ENCODE measurements at regions not wholly inside any gene's neighbourhood (a gene's known extent, or its start where the extent isn't known, plus 50 kb on each side); places are given as distances from the start of the nearest gene placed in this dataset.

DNA sequence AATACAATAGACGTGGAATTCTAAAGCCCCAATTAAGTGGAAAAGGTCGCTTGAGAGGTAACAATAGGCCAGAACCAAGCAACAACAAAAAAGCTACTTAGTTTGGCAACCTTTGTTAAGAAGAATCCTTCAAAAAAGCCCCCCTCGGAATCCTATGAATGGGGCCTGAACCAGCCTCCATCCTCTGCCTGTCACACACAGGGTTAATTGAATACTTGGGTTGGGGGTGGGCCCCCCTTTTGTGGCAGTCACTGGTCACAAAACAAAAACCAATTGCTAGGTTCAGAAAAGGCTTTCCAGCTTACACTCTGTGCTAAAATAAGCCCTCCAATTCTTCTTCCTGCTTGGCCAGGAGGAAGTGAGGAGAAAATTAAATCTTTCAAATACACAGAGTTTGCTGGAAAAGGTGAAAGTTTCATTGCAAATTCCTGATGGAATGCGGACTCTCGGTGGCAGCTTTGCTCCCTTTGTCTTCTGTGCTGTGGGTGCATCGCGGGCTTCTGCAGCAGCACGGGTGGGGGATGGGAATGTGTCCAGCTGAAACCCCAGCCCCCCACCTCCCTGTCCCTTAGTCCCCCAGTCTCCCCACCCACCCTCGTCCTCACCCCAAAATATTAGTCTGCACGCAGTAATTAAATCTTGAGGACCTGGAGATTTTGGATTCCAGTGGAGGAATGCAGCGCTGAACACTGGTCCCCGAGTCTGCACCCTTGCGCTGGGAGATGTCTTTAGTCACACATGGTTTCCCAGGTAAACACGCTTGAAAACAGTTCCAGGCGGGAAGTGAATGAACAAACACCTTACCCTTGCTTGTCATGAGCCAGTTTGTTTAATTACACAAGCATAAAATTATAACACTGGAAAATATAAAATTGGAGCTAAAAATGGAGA lies 254.3 kb downstream of the SOX11 start:
- no peak overlapping the region for H3K4me3 ChIP-seq
- no peak overlapping the region for H3K27ac ChIP-seq
- no peaks in the 10 kb centered on the region for H3K9me3 ChIP-seq
- intact Hi-C loops (cut with DNase I): no loop called here
- TF ChIP-seq, protein P1, sequence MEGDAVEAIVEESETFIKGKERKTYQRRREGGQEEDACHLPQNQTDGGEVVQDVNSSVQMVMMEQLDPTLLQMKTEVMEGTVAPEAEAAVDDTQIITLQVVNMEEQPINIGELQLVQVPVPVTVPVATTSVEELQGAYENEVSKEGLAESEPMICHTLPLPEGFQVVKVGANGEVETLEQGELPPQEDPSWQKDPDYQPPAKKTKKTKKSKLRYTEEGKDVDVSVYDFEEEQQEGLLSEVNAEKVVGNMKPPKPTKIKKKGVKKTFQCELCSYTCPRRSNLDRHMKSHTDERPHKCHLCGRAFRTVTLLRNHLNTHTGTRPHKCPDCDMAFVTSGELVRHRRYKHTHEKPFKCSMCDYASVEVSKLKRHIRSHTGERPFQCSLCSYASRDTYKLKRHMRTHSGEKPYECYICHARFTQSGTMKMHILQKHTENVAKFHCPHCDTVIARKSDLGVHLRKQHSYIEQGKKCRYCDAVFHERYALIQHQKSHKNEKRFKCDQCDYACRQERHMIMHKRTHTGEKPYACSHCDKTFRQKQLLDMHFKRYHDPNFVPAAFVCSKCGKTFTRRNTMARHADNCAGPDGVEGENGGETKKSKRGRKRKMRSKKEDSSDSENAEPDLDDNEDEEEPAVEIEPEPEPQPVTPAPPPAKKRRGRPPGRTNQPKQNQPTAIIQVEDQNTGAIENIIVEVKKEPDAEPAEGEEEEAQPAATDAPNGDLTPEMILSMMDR (IDR thresholded peaks at IDR 0.05): no peak
- H3K27me3 ChIP-seq: no peaks in the 10 kb centered on the region
- DNase-seq (ENCODE audit: low spot score in 2 of 2): no peak
- H3K36me3 ChIP-seq: no peaks in the 10 kb centered on the region
- H3K4me1 ChIP-seq: no peaks in the 10 kb centered on the region

DNA sequence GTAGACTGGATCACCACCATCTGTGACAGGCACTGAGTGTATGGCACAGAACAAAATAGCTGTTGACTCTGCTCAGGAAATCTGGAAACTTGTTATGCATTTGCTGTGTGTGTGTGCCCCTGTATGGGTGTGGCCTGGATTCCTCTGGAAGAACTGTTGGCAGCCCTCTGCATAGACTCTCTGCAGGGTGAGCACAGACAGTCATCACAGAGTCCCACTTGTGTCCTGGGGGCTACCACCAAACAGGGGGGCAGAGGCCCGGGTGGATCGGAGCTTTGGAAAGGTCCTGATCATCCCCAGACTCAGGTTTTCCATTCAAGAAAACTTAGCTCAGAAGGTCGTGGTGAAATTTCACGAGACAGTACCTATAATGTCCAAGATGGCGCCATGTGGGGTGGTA lies 258.6 kb downstream of the SOX11 start:
- TF ChIP-seq, protein P1 (IDR thresholded peaks at IDR 0.05): no peak
- Histone ChIP-seq H3K36me3 (no peaks in the 10 kb centered on the region), H3K4me1 (no peaks in the 10 kb centered on the region), H3K27ac (no peak overlapping the region), H3K9me3 (no peaks in the 10 kb centered on the region), H3K4me3 (no peak overlapping the region), H3K27me3 (no peaks in the 10 kb centered on the region)
- intact Hi-C loops (cut with DNase I): no loop called here
- DNase-seq (ENCODE audit: low spot score in 2 of 2): no peak

DNA sequence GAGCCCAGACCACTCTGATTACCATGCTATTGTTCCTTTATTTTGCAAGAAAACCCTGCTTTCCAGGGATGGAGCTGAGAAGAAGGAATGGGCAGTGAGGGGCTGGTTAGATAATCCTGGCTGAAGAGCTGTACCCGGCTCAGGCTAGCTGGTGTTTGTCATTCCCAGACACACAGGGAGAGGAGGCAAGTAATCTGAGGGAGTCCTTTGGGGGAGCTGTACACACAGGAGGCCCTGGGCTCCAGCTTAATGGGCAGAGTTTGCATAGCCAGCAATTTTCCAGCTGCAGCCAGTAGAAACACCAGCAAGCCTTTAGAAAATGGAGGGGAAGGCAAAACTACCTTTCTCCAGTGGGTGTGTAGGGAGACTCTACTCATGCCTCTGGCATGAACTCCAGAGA lies 259.3 kb downstream of the SOX11 start:
- TF ChIP-seq, protein P1 (IDR thresholded peaks at IDR 0.05): no peak
- H3K36me3 ChIP-seq: no peaks in the 10 kb centered on the region
- H3K27me3 ChIP-seq: no peaks in the 10 kb centered on the region
- H3K9me3 ChIP-seq: no peaks in the 10 kb centered on the region
- H3K27ac ChIP-seq: no peak overlapping the region
- no peak overlapping the region for H3K4me3 ChIP-seq
- no peaks in the 10 kb centered on the region for H3K4me1 ChIP-seq
- DNase-seq (ENCODE audit: low spot score in 2 of 2): no peak
- intact Hi-C loops (cut with DNase I): no loop called here

DNA sequence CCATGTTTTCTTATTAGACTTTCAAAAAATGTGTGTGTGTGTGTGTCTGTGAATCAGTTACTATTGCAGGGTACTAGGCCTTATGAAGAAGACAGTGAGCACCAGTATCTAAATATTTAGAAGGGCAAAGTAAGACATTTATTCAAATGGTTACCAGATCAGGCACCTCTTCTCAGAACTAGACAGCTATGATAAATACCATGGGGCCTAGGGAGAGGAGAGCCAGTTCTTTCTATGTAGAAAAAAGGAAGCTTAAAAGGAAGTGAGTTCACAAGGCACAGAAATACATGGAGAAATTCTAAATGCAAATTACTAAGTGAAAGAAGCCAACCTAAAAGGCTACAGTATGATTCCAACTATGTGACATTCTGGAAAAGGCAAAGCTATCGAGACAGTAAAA lies 261.3 kb downstream of the SOX11 start:
- H3K27ac ChIP-seq: no peak overlapping the region
- no peak for DNase-seq (ENCODE audit: low spot score in 2 of 2)
- no peak overlapping the region for H3K4me3 ChIP-seq
- no peaks in the 10 kb centered on the region for H3K4me1 ChIP-seq
- no peaks in the 10 kb centered on the region for H3K27me3 ChIP-seq
- TF ChIP-seq, protein P1 (IDR thresholded peaks at IDR 0.05): no peak
- H3K36me3 ChIP-seq: no peaks in the 10 kb centered on the region
- no peaks in the 10 kb centered on the region for H3K9me3 ChIP-seq
- intact Hi-C loops (cut with DNase I): no loop called here

DNA sequence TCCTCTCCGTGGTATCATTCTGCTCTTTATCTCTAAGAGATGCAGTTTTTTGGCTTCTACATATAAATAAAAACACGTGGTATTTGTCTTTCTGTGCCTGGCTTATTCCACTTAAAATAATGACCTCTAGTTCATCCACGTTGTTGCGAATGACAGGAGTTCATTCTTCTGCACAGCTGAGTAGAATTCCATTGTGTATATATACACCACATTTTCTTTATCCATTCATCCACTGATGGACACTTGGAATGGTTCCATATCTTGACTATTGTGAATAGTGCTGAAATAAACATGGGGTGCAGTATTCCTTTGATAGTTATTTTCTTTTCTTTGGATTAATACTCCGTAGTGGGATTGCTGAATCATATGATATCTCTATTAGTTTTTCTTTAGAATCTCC lies 262.3 kb downstream of the SOX11 start:
- TF ChIP-seq, protein P1 (IDR thresholded peaks at IDR 0.05): no peak
- H3K4me1 ChIP-seq: no peaks in the 10 kb centered on the region
- no peaks in the 10 kb centered on the region for H3K9me3 ChIP-seq
- H3K4me3 ChIP-seq: no peak overlapping the region
- no peaks in the 10 kb centered on the region for H3K36me3 ChIP-seq
- DNase-seq (ENCODE audit: low spot score in 2 of 2): no peak
- H3K27me3 ChIP-seq: no peaks in the 10 kb centered on the region
- intact Hi-C loops (cut with DNase I): no loop called here
- no peak overlapping the region for H3K27ac ChIP-seq
